Activated CD4-positive, alpha-beta T cell treated with anti-CD3 and anti-CD28 coated beads, Interleukin-2, amount 50 U/mL, for 48 hours (primary cell): ENCODE measurements at regions not wholly inside any gene's neighbourhood (a gene's known extent, or its start where the extent isn't known, plus 50 kb on each side); places are given as distances from the start of the nearest gene placed in this dataset.

Experiments
- DNase-seq, 2 experiments: peaks; one replicate each; pipeline ENCODE4 v3.0.0-alpha.2; 2020

- DNase-seq, result no peak
These were observed 334.2 kb upstream of the SLC30A5 start for GRCh38 chr5:68759593-68759992.

DNA sequence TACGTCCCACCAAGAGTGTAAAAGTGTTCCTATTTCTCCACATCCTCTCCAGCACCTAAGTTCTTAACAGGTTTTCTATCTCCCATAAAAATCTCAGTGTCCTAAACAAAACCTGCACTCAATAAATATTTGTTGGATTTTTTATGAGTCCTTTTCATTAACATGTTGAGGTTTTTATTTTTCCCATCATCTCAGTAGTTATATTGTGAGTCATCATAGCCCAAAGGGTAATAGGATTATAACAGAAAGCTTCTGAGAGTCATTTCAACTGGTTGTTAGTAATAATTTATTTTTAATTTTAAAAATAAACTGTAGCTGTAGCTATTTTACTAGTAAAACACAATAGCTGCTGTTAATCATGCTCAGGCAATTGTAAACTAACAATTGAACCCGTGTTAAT lies 331.6 kb upstream of the SLC30A5 start:
- no peak for DNase-seq

- DNase-seq, result no peak
These were observed 326.8 kb upstream of the SLC30A5 start for GRCh38 chr5:68766952-68767464.

DNA sequence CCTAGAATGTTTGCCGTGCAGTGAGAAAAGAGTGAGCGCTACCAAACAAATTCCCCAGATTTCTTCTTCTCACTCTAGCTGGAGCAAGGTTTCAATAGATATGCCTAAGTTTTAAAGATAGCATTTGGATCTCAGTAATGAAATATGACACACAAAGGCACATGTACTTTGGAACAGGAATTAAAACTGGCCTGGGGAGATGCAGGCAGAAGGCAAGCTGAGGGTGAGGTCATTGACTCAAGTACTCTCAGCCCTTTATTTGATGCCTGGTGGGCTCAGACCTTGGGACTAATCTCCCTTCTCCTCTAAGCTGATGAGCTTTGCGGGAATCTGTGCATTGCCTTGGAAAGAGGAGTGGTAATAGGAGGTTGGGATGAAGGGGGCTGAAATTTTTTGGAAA lies 323.3 kb upstream of the SLC30A5 start:
- no peak for DNase-seq

GRCh38 chr5:68771221-68771620 lies 322.6 kb upstream of the SLC30A5 start:
- DNase-seq, result no peak

GRCh38 chr5:68771732-68772131 lies 322.1 kb upstream of the SLC30A5 start:
- DNase-seq, result no peak

DNA sequence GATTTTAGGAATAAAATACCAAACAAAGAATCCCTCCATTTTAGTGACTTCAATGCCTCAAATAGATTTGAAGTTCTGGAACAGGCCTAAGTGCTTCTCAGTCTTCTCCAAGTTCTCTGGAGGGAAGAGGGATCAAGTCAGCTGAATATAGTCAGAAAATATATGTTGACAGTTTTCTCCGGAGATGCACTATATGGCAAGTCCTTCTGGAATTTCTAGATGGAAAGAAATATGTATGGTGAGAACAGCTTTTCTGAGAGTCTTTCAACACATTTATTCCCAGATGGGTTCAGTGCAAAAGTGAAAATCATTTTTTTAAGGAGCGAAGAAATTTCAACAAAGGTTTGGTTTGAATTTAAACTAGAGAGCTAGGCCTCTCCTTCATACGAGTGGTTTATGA lies 317.4 kb upstream of the SLC30A5 start:
- no peak for DNase-seq

GRCh38 chr5:68777135-68777534 lies 316.7 kb upstream of the SLC30A5 start:
- no peak for DNase-seq

GRCh38 chr5:68778484-68778883 lies 315.3 kb upstream of the SLC30A5 start:
- no peak for DNase-seq

DNA sequence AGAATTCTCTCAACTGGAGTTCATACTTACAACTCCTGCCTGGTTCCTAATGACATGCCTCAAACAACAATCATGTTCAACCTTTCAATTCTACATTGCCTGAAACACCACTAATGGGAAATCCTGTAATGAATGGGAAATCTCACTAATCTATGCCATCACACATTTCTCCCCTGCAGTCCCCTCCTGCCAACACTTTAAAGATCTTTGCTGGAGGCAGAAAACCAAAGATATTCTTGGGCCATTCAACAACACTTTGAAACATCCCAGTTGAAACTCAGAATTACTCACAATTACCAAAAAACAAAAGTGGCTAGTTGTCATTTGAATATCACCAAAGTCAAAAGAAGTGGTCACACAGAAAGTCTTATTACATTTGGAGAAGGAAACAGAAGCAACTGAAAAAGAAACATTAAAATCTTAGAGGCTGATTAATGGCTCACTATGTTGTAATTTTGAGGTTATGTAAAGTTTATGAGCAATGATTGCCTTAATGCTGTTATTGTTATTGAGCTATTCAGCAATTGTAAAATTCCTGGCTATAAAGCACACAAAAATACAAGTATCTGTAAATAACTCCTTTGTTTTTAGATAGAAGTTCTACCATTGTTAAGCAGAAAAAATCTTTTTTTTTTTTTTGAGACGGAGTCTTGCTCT lies 313.4 kb upstream of the SLC30A5 start:
- no peak for DNase-seq

DNA sequence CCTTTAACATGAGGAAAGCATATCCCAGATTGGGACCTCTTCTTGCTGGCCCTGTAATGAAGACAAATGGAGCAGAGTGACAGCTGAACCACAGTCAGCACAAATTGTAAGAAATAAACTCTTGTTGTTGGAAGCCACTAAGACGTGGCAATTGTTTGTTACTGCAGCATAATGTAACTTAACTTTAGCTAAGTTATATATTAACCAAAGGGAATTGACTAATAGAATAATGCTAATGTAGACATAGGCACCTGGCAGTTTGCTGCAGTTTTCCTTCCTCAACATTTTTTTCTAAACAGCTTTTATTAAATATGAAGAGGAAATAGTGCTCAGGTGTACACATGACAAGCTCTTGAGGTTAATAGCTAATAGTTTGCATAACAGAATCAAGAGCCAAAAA lies 300.7 kb upstream of the SLC30A5 start:
- DNase-seq, result no peak

GRCh38 chr5:68793993-68794392 lies 299.8 kb upstream of the SLC30A5 start:
- no peak for DNase-seq

- DNase-seq, result no peak
These were observed 298.6 kb upstream of the SLC30A5 start for GRCh38 chr5:68795190-68795589.

GRCh38 chr5:68798877-68799843 lies 294.7 kb upstream of the SLC30A5 start:
- no peak for DNase-seq

DNA sequence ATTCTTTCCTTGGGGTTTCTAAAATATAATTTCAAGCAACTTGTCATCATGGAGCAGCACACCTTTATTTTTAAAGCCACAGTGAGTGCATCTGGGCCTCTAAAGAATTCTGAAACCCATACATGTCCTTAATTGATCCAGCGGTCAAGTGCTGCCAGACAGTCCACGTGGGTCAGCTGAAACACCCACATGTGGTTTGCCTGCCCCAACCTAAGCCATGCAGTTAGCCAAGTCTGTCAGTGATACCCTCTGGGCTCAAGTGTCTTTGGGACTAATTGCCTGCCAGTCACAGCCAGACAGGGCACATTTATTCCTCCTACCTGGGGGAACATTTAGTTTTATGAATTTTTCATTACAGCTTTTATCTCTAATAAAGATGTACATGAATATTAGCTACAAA lies 291.4 kb upstream of the SLC30A5 start:
- no peak for DNase-seq

- DNase-seq, result no peak
These were observed 289.9 kb upstream of the SLC30A5 start for GRCh38 chr5:68803881-68804319.

GRCh38 chr5:68804343-68804742 lies 289.5 kb upstream of the SLC30A5 start:
- DNase-seq, result no peak

DNA sequence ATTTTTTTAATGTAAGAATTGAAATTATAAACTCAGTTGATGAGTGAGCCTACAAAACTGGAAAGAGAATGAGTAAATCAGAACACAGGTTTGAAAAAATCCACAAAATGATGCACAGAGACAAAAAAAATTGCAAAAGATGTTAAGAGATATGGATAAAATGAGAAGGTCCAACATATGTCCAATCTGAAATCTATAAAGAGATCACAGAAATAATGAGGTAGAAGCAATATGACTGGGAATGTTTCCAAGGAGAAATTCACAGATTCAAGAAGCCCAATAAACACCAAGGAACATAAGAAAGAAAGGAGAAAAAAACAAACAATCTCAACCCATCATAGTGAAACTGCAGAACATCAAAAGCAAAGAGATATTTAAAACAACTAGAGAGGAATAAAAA lies 288.4 kb upstream of the SLC30A5 start:
- no peak for DNase-seq

- DNase-seq, result no peak
These were observed 276.2 kb upstream of the SLC30A5 start for GRCh38 chr5:68817632-68818031.

- no peak for DNase-seq
These were observed 275.6 kb upstream of the SLC30A5 start for GRCh38 chr5:68818057-68818695.

DNA sequence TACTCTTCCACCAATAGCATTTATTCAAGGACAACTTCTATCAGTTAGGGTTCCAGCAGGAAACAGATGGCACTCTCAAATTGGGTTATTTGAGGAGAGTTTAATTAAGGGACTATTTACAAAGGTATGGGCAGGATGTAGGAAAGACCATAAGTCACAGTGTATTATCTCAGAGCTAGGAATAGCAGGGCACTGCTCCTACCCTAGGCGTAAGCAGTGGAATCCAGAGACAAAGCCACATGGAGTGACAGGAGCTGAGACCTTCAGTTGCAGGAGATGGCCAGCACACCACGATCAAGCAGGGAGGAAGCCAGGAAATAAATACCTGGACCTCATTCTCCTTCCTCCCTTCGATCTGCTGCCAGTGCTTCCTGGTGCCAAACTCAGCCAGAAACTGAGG lies 274.9 kb upstream of the SLC30A5 start:
- DNase-seq, result no peak

GRCh38 chr5:68821056-68821455 lies 272.8 kb upstream of the SLC30A5 start:
- no peak for DNase-seq

DNA sequence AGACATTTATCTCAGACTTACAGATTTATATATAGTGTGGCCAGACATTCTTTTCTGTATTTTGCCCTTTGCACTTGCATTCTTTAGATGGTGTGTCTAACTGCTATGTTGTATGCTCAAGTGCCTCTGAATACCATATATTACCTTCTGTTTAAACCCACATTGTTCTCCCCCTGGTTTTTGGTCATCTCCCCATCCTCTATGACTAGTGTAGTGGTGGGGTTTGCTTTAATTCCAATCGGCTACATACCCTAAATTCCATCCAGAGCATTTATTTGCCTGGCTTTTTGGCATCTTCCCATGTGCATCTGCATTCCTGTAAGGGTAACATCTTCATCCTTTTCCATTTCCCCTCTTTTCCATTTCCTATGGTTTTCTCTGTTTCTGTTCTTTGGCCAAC lies 271.0 kb upstream of the SLC30A5 start:
- no peak for DNase-seq

GRCh38 chr5:68823301-68823700 lies 270.5 kb upstream of the SLC30A5 start:
- DNase-seq, result no peak
